ENCODE measurements at regions not wholly inside any gene's neighbourhood (a gene's known extent, or its start where the extent isn't known, plus 50 kb on each side); places are given as distances from the start of the nearest gene placed in this dataset.

GRCh38 chr14:61641914-61642613 is 53.2 kb upstream of the HIF1A start:
- H3K4me3 ChIP-seq (ENCODE audit: low read length in 3 of 3): no peak overlapping the region
- H3K36me3 ChIP-seq (ENCODE audit: control insufficient read depth in 2 of 3, insufficient read depth in 3 of 3, low read length in 3 of 3): no peaks in the 10 kb centered on the region
- H3K9ac ChIP-seq (ENCODE audit: low read length in 3 of 3): no peak overlapping the region
- H3K27me3 ChIP-seq (ENCODE audit: control insufficient read depth, insufficient read depth, low read length): no peaks in the 10 kb centered on the region
- peaks cover 0 to 3% (median 0%) of the 10 kb centered on the region in 3 donors for H3K4me1 ChIP-seq (ENCODE audit: control insufficient read depth in 2 of 3, insufficient read depth in 2 of 3, low read depth in 1 of 3, low read length in 3 of 3)
- intact Hi-C loops (cut with DNase I): no loop called here
- no peak for DNase-seq
- TF ChIP-seq CTCF (IDR thresholded peaks at IDR 0.05; ENCODE audit: borderline replicate concordance, extremely low read depth, insufficient read depth): no peak
- no peak for FAIRE-seq
- no peaks in the 10 kb centered on the region for H3K9me3 ChIP-seq (ENCODE audit: control insufficient read depth in 2 of 3, insufficient read depth in 1 of 3, low read length in 3 of 3)
- H3K27ac ChIP-seq (ENCODE audit: low read depth in 2 of 2, low read length in 2 of 2): no peak overlapping the region

- intact Hi-C loops (cut with DNase I): no loop called here
- no peaks in the 10 kb centered on the region for H3K36me3 ChIP-seq (ENCODE audit: control insufficient read depth in 2 of 3, insufficient read depth in 3 of 3, low read length in 3 of 3)
- peaks cover 0 to 3% (median 0%) of the 10 kb centered on the region in 3 donors for H3K4me1 ChIP-seq (ENCODE audit: control insufficient read depth in 2 of 3, insufficient read depth in 2 of 3, low read depth in 1 of 3, low read length in 3 of 3)
- H3K27ac ChIP-seq (ENCODE audit: low read depth in 2 of 2, low read length in 2 of 2): no peak overlapping the region
- H3K4me3 ChIP-seq (ENCODE audit: low read length in 3 of 3): no peak overlapping the region
- TF ChIP-seq CTCF (IDR thresholded peaks at IDR 0.05; ENCODE audit: borderline replicate concordance, extremely low read depth, insufficient read depth): no peak
- FAIRE-seq: no peak
- no peaks in the 10 kb centered on the region for H3K27me3 ChIP-seq (ENCODE audit: control insufficient read depth, insufficient read depth, low read length)
- no peaks in the 10 kb centered on the region for H3K9me3 ChIP-seq (ENCODE audit: control insufficient read depth in 2 of 3, insufficient read depth in 1 of 3, low read length in 3 of 3)
- H3K9ac ChIP-seq (ENCODE audit: low read length in 3 of 3): no peak overlapping the region
- DNase-seq: no peak
Observed at GRCh38 chr14:61642614-61642982, 52.7 kb upstream of the HIF1A start.

GRCh38 chr14:61643555-61643954 is 51.8 kb upstream of the HIF1A start:
- no peak overlapping the region for H3K9ac ChIP-seq (ENCODE audit: low read length in 3 of 3)
- no peaks in the 10 kb centered on the region for H3K36me3 ChIP-seq (ENCODE audit: control insufficient read depth in 2 of 3, insufficient read depth in 3 of 3, low read length in 3 of 3)
- TF ChIP-seq CTCF (IDR thresholded peaks at IDR 0.05; ENCODE audit: borderline replicate concordance, extremely low read depth, insufficient read depth): no peak
- H3K27me3 ChIP-seq (ENCODE audit: control insufficient read depth, insufficient read depth, low read length): no peaks in the 10 kb centered on the region
- H3K27ac ChIP-seq (ENCODE audit: low read depth in 2 of 2, low read length in 2 of 2): no peak overlapping the region
- no peaks in the 10 kb centered on the region for H3K9me3 ChIP-seq (ENCODE audit: control insufficient read depth in 2 of 3, insufficient read depth in 1 of 3, low read length in 3 of 3)
- no peak overlapping the region for H3K4me3 ChIP-seq (ENCODE audit: low read length in 3 of 3)
- H3K4me1 ChIP-seq (ENCODE audit: control insufficient read depth in 2 of 3, insufficient read depth in 2 of 3, low read depth in 1 of 3, low read length in 3 of 3): peaks cover 0 to 3% (median 0%) of the 10 kb centered on the region in 3 donors
- intact Hi-C loops (cut with DNase I): no loop called here
- DNase-seq (no peak), FAIRE-seq (no peak)

- Histone ChIP-seq H3K9me3 (ENCODE audit: control insufficient read depth in 2 of 3, insufficient read depth in 1 of 3, low read length in 3 of 3) (no peaks in the 10 kb centered on the region), H3K4me3 (ENCODE audit: low read length in 3 of 3) (no peak overlapping the region), H3K9ac (ENCODE audit: low read length in 3 of 3) (no peak overlapping the region), H3K36me3 (ENCODE audit: control insufficient read depth in 2 of 3, insufficient read depth in 3 of 3, low read length in 3 of 3) (no peaks in the 10 kb centered on the region), H3K4me1 (ENCODE audit: control insufficient read depth in 2 of 3, insufficient read depth in 2 of 3, low read depth in 1 of 3, low read length in 3 of 3) (peaks cover 0 to 3% (median 0%) of the 10 kb centered on the region in 3 donors), H3K27me3 (ENCODE audit: control insufficient read depth, insufficient read depth, low read length) (no peaks in the 10 kb centered on the region), H3K27ac (ENCODE audit: low read depth in 2 of 2, low read length in 2 of 2) (no peak overlapping the region)
- FAIRE-seq (no peak), DNase-seq (no peak)
- intact Hi-C loops (cut with DNase I): no loop called here
- TF ChIP-seq CTCF (IDR thresholded peaks at IDR 0.05; ENCODE audit: borderline replicate concordance, extremely low read depth, insufficient read depth): no peak
Observed at GRCh38 chr14:61644175-61644574, 51.1 kb upstream of the HIF1A start.

Data from kidney (tissue), 13 donors.